IPS DF 4.7 (cell line): ENCODE measurements at regions not wholly inside any gene's neighbourhood (a gene's known extent, or its start where the extent isn't known, plus 50 kb on each side); places are given as distances from the start of the nearest gene placed in this dataset.

Experiments
- DNase-seq: peaks from one replicate; pipeline ENCODE4 v3.0.0-alpha.2; 2013; ENCODE audit warnings: low spot score; ENCODE audit errors: extremely low read depth

DNA sequence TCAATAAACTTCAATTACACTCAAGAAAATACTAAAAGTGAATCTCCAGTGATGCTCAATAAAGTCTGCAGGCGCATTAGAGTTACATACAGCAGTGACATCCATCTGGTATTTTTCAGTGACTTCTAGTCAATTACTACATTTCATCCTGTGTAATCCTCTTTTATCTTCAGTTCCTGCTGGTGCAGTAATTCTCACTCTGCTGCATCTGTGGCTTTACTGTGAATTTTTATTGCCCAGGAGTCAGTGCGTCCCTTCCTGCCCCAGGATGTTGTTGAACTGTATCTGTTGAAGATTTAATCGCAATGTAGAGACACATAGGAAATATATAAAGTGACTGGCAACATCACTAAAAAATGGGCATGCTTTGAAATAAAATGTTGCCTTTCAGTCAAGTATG lies 196.3 kb upstream of the TMTC4 start:
- no peak for DNase-seq

DNA sequence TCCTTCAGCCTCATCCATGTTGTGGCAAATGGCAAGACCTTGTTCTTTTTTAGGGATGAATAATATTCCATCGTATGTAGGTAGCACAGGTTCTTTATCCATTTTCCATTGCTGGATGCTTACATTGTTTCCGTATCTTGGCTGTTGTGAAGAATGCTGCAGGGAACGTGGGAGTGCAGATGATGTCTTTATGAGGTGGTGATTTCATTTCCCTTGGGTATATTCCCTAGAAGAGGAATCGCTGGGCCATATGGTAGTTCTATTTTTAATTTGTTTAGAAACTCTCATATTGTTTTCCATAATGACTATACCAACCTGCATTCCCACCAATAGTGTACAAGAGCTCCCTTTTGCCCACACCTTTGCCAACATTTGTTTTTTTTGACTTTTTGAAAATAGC lies 186.3 kb upstream of the TMTC4 start:
- no peak for DNase-seq

DNA sequence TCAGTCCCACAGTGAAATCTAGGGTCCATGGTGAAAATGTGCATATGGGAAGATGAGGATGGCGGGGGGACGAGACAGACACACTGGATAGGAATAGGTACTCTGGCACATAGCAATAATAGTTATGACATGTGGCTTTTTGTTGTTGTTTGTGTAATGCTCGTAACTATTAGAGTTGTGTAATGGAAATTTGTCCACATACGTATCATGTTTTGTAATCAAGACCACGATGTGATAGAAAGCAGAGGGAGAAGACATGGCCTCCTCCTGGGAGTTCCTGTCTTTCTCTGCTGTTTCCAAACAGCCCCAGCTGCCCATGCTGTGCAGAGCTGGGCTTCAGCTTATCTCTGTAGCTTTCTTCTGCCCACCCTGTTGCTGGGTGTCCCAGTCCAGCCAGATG lies 185.3 kb upstream of the TMTC4 start:
- DNase-seq = no peak

DNA sequence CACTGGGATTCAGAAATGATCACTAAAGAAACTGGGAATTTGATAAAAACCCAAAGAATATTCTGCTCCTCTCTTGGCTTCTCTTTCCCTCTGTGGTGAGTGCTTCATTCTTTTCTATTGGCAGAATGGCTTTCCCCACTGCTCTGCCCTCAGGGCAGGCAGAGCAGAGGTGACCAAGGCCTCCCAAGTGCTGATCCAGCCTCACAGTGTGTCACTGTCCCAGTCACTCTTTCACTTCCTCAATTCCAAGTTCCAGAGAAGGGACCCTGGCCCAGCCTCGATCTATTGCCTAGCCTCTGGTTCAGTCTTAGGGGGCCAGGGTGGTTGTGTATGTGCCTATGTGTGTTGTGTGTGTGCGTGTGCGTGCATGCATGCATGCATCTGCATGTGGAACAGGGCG lies 180.6 kb upstream of the TMTC4 start:
- DNase-seq = no peak

DNA sequence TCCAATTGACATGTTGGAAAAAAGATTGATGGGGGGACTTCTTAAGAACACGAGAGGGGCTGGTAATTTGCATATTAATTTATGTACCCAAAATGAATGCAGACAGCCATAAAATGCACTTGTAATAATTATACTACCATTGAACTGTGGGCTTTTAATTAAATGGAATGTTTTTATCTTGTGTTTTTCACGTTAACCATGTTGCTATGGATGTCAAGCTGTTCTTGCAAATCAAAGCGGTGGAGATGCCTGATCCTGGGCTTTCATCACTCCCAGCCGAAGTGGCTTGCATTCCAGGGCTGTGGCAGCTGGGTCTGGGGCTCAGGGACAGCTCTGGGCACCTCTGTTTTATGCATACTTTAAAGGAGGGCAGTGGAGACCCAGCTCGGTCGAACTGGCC lies 179.4 kb upstream of the TMTC4 start:
- DNase-seq = no peak

DNA sequence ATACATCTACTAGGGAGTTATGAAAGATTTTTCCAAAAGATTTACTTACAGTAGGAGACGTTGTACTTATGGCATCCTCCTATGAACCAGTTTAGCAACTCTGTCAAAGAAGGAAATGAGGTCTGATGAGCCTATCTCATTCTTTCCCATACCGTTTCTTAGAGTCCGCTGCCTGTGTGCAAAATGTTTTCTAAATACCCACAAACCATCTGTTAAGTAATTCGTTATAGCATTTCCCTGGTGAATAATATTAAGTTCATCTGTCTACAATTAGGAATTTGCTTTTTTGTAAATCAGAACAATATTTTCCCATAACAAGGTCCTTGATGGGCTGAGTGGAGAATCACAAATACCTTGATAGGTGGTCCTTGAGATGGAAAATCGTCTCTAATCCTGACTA lies 178.8 kb upstream of the TMTC4 start:
- no peak for DNase-seq

DNA sequence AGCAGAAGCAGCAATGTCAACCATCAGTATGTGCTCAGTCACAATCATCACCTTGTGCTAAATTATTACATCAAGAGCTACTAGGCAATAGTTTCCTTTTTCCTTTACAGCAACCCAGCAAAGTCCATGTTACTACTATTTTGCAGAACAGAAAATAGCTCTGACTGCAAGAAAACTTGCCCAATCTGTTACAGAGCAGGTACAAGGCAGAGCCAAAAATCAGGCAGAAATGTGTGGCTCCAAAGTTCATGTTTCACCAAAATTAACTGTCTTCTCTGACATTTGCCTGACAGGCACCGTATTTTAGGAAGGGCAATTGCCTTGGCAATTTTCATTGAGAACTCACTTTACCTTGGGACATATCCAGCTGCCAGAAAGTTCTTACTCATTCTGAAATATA lies 177.6 kb upstream of the TMTC4 start:
- no peak for DNase-seq

DNA sequence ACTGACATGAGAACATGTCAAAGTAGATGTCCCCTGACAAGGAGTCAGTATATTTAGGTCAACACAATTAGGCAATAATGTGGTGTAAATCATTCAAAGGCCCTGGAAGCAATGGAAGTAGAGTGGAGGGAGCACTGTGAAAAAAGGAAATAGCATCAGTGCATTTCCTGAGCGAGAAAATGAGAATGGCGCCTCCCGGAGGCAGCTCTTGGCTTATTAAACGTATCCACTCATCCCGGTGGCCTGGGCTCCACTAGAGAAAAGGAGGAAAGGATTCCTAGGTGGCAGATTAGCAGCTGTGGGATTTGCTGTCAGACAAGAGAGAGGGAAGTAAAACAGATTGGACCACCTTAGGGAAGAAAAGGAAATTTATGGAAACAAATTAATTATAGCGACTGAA lies 173.7 kb upstream of the TMTC4 start:
- no peak for DNase-seq

DNA sequence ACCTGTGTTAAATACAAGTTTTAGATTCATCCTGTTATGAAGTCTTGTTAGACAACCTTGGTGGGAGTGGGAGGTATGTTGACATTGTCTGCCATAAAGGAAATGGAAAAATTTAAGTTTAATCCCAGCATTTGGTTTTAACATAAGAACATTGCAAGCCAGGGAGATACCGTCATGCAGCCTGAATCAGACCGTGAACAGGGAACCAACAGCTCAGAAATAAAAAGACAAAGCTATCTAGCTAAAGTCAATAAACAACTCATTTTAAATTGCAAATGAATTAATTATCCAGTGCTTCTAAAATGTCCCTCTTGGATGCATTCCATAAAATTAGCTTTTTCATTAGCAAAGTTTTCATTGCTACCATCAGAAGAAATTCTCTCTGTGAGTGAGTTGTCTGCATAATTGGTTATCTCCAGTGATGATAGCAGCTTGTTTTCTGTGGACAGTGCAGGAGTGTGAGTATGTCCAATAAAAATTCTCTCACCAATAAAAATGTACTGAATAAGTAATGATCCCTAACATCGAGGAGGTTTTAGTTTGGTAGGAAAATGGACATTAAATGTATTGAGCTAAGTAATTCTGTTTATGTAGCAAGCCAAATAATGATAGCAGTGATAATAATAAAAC lies 170.6 kb upstream of the TMTC4 start:
- no peak for DNase-seq

DNA sequence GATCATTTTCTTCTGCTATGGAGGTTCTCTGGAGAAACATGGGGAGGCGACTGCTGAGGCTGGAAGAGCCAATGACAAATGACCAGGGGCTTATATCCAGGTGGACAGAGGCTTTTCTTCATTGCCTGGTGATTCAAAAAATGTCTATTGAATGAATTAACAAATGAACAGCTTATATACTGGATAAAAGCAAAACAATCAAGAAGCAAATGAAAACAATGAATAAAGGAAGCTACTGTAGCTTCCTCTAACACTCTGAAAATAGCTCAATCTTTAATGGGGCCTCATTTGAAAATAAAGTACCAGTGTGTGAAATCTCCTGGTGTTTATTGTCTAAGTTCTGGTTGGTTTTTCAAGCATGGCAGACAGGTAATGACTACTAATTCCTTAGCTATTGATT lies 167.5 kb upstream of the TMTC4 start:
- no peak for DNase-seq

DNA sequence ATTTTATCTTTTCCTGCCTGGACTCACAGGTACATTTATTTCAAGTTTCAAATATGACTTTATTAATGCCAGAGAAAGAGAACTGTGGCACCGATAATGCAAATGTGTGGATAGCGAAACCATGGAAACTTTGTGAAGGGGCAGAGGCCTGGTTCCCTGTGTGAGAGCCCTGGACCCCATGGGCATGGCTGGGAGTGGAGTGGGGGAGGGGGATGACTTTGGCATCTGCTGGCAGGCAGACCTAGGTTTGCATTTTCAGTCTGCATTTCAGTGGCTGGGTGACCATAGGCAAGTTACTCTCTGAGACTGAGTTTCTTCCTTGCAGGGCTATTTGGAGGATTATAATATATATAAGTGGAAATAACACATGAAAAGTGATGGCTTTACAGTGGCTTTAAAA lies 163.8 kb upstream of the TMTC4 start:
- no peak for DNase-seq

DNA sequence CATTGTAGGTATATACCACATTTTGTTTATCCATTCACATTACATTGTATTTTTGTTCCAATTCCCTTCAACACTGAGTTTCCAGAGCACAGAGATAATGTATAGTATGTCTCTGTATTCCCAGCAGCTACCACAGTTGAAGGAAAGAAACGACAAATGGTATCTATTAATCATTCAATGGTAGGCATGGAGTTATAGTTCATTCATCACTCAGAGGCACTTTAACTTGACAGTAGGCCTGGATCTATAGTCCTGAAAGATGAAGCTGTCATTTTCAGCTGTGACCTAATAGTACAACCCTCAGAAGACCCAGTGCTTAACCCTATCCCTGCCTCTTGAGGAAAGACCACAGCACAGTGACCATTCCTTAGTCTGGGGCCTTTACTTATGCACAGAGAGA lies 163.0 kb upstream of the TMTC4 start:
- no peak for DNase-seq

DNA sequence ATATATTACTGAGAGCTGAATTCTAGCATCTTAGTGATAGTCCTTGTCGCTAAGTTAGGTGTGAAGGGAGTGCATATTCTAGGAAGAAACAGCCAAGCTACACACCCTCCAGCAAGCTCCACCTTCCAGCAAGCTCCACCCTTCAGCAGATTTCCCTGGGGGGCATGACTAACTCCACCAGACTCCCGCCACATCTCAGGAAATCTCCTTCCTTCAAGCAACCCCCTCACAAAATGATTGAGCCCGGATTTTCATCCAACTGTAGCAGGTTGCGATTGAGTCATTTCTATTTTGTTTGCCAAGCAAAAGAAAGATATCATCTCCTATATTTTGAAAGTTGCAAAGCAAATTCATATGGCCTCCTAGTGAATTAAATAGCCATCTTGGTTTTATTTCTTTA lies 162.1 kb upstream of the TMTC4 start:
- no peak for DNase-seq

DNA sequence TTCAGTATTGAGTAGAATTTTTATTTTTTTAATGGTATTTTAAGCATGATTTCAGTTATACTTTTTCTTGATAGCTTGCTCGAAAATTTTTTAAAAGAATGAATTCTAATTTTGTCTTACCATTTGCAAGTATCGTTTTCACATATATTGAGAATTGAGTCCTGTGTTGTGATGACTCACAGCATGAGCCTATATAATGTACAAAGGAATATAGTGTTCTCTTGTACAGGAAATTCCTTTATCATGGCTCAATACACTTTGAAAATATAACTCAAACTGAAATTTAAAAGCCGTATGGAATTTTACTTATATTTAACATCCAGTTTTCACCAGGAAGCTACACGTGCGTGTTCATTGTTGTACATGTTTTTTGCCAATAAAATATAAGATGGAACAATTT lies 161.1 kb upstream of the TMTC4 start:
- no peak for DNase-seq

DNA sequence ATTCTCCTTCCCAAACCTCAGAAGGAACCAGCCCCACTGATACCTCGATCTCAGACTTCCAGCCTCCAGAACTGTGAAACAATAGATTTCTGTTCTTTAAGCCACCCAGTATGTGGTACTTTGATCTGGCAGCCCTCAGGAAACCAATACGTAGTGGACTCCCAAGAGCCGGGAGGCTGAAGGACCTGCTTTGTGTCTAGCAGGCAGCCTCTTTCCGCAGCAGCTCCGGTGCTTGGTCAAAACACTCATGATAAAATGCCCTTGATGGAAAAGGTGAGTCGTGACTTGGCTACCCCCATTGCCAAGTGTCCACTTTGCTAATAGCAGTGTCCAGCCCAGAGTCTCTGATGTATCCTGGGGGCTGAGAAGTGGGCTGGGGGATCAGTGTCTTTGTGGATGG lies 158.8 kb upstream of the TMTC4 start:
- DNase-seq = no peak

DNA sequence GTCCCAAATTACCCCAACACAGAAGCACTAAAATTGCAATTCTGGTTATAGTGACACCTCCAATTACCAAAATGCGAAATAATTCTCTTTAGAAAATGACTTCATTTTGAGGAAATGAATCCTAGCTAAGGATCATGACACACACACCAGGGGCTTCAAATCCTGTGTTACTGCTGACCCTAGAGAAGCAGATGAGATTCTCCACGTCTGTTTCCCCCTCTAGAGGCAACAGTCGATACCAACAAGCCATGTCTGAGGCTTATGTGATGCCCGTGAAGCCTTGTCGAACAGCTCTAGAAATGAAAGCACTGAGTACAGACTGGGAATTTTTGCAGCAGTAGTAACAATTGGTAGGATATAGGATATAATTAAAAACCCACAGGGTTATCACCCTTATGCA lies 153.6 kb upstream of the TMTC4 start:
- DNase-seq = peak; percentile 36

DNA sequence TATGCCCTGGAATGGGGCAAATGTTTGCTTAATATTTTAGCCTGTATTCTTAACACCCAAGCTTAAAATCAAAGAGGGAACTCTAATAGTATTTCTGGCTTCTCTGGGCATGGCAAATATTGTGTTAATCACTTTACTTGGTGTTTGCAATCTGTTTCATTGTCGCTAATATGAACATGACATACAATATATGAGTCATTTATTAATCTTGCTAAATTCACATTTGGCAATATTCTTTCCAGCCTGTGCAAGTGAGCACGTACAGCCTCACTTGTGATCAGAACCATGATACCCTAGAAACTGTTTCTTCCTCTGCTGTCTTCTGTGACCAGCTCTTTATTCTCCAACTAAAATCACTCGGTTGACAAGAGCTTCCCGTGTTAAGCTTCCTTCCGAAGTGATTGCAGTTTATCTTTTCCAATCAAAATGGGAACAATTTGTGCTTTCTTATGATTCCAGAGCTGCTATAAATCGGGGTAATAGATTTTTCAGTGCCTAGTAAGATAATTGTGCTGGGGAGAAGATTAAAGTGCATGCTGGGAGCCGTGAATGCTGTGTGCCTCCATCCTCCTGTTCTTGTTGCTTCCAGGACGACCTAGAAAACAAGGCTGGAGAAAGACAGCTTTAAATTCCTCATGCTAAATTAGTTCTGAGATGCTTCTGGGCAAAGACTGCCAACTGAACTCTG lies 153.0 kb upstream of the TMTC4 start:
- no peak for DNase-seq

DNA sequence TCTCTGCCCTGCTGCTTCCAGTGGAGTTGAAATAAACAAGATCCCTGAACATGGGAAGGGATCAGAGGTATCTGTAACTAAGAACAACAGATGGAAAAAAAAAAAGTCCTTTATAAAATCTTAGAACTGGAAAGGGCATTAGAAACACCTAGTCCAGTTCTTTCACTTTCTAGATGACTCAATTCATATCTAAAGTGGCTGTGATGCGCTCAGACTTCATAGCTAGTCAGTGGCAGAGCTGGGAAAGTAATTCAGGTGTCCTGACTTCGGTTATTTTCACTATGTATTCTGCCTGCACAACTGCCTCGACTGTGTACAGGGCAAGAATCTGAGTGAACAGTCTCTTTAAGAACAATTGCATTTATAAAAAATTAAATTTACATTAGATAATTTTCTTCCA lies 151.8 kb upstream of the TMTC4 start:
- no peak for DNase-seq

DNA sequence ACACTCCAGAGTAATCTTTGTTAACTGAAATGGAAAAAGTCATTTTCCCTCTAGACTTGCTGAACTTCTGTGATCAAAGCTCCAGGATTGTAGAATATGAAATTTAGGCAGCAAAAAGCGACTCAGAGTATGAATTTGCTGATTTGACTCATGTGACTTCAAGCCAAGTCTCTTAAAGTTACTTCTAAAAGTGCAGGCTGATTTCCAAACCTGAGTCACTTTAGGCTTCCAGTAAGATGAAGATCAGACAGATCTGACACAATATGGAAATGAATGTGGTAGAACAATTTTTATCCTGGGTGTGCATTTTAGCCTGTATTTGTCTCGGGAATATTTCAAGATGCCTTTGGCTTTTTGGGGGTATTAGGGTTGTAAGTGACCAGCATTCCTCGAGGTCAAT lies 151.0 kb upstream of the TMTC4 start:
- DNase-seq = no peak

DNA sequence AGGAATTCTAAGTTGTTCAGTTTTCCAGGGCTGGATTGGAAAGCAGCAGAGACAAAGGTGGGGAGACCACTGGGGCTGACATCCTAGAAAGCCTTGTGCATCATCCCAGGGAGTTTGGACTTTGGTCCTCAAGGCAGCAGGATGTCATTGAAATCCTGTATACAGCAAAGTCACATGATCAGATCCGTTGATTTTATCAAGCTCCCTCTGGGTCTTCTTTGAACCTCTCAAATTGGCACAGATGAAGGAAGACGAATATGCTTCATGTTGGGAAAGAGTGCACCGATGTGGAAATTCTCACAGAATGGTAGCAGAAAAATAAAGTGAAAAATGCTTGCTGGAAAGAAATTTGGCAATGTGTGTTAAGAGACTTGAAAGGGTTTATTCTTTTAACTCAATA lies 149.8 kb upstream of the TMTC4 start:
- no peak for DNase-seq

DNA sequence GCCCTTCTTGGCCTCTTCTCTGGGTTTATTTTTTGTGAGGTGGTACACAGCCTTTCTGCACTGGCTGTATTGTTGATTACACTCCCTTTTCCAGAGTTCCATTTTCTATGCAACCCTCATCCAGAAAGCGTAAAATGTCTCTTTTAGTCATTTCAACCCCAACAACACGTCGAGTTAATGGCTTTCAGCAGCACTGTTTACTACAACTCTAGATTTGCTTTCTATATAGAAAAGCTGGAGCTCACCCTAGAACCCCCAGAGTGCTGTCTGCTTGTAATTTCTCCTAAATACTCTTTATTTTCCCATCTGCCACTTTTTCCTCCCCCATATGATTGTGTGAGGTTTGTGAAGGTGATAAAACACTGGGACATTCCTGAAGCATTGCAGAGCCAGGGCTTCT lies 148.9 kb upstream of the TMTC4 start:
- DNase-seq = no peak

DNA sequence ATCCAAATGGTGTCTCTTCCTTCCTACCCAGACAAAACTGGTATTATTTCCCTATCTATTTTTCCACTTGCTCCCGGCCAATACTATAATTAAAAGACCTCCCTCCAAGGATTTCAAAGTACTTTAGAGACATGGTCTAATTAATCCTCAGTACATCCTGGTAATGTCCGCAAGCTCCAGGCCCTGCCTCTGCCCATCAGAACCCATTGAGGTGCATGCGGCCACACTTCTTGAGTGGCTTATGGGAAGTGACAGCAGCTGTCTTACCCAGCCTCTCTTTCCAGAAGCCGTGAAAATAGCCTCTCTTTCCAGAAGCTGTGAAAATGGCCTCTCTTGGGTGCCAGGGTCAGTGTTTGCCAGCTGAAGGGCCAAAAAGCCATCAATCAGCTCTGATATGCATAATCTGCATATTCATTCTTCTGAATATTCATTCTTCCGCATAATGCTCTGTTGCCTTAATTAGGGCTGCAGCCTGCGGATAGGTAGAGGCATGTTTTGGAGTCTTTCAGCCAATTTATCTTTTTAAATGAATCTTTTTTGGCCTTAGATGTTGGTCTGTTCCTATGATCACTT lies 148.4 kb upstream of the TMTC4 start:
- DNase-seq = no peak

DNA sequence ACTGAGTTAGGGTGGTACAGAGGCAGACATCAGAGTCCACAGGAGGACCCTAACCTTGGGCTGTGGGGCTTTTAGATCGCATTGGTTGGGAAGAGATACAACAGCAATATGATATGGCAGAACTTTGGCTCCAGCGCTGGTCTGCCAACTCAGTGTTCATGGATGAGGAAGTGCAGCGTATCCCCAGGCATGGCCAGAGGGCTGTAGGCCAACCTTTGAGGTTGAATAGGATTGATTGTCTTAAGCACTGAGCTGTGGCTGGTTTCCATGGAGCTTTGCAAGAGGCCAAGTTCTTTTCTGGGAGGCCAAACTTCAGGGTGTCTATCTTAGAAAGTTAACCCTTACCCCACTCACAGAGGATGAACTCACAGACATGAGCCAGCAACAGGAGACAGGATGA lies 144.1 kb upstream of the TMTC4 start:
- no peak for DNase-seq
